Neural progenitor cell (in vitro differentiated cells): ENCODE measurements at regions not wholly inside any gene's neighbourhood (a gene's known extent, or its start where the extent isn't known, plus 50 kb on each side); places are given as distances from the start of the nearest gene placed in this dataset.
"Not testable (repeated sequence)": the region's sequence is repeated elsewhere in the genome, so short reads cannot be mapped to it uniquely, and the experiment has no call there.

ENCODE experiments used
- DNase-seq: peaks from one replicate; pipeline ENCODE4 v3.0.0-alpha.2; 2016; ENCODE audit warnings: low spot score
- H2AFZ ChIP-seq: fragments of 200-600 bp; sonication (generic); replicated peaks from 2 replicates; pipeline ENCODE4 v1.6.1; 2016; ENCODE audit warnings: antibody characterized with exemption
- H3F3A ChIP-seq: fragments of 200-600 bp; sonication (generic); 2 replicates; pipeline ENCODE4 v1.6.1; 2016; ENCODE audit warnings: antibody characterized with exemption, low read depth
- H3K27ac ChIP-seq: fragments of 200-600 bp; sonication (generic); 2 replicates; pipeline ENCODE4 v1.5.1; 2016; ENCODE audit warnings: mild to moderate bottlenecking
- H3K27me3 ChIP-seq: fragments of 200-600 bp; sonication (generic); 2 replicates; pipeline ENCODE4 v1.6.1; 2016; ENCODE audit warnings: mild to moderate bottlenecking, moderate library complexity
- H3K36me3 ChIP-seq: fragments of 200-600 bp; sonication (generic); 2 replicates; pipeline ENCODE4 v1.5.1; 2016
- H3K4me1 ChIP-seq: fragments of 200-600 bp; sonication (generic); 2 replicates; pipeline ENCODE4 v1.6.1; 2016; ENCODE audit warnings: mixed run types
- H3K4me2 ChIP-seq: fragments of 200-600 bp; sonication (generic); 2 replicates; pipeline ENCODE4 v1.6.1; 2016
- H3K4me3 ChIP-seq: fragments of 200-600 bp; sonication (generic); 2 replicates; pipeline ENCODE4 v1.5.1; 2016
- H3K79me2 ChIP-seq: fragments of 200-600 bp; sonication (generic); 2 replicates; pipeline ENCODE4 v1.6.1; 2016; ENCODE audit warnings: low read depth
- H3K9ac ChIP-seq: fragments of 200-600 bp; sonication (generic); 2 replicates; pipeline ENCODE4 v1.6.1; 2016
- H3K9me3 ChIP-seq: fragments of 200-600 bp; sonication (generic); 2 replicates; pipeline ENCODE4 v1.5.1; 2016; ENCODE audit warnings: low read depth
- H4K20me1 ChIP-seq: fragments of 200-600 bp; sonication (generic); 2 replicates; pipeline ENCODE4 v1.6.1; 2016; ENCODE audit warnings: low read depth
- H3K27ac Mint-ChIP-seq: 3 replicates; pipeline ENCODE4 v1.8.0; 2021; ENCODE audit warnings: mixed read lengths
- H3K27me3 Mint-ChIP-seq: 2 replicates; pipeline ENCODE4 v1.8.0; 2022; ENCODE audit warnings: low read depth, mild to moderate bottlenecking, inconsistent platforms, moderate library complexity, mixed read lengths; ENCODE audit not compliant: insufficient read depth
- H3K36me3 Mint-ChIP-seq: 3 replicates; pipeline ENCODE4 v1.8.0; 2021; ENCODE audit warnings: mixed read lengths
- H3K4me1 Mint-ChIP-seq: 3 replicates; pipeline ENCODE4 v1.8.0; 2021; ENCODE audit warnings: mixed read lengths
- H3K4me3 Mint-ChIP-seq: 3 replicates; pipeline ENCODE4 v1.8.0; 2021; ENCODE audit warnings: mild to moderate bottlenecking, moderate library complexity, mixed read lengths
- H3K9me3 Mint-ChIP-seq: 3 replicates; pipeline ENCODE4 v1.8.0; 2020; ENCODE audit warnings: mixed read lengths
- EZH2 ChIP-seq: fragments of 200-600 bp; sonication (generic); IDR thresholded peaks from 2 replicates; pipeline ENCODE4 v1.6.1; 2017; ENCODE audit warnings: antibody characterized with exemption, mild to moderate bottlenecking, moderate library complexity
- EZH2phosphoT487 ChIP-seq: fragments of 200-600 bp; sonication (generic); IDR thresholded peaks from 2 replicates; pipeline ENCODE4 v1.6.1; 2017; ENCODE audit warnings: antibody characterized with exemption
- TF ChIP-seq, protein P1 (sequence below): fragments of 200-600 bp; sonication (generic); IDR thresholded peaks from 2 replicates; pipeline ENCODE4 v1.5.1; 2017; ENCODE audit warnings: antibody characterized with exemption, mild to moderate bottlenecking

DNA sequence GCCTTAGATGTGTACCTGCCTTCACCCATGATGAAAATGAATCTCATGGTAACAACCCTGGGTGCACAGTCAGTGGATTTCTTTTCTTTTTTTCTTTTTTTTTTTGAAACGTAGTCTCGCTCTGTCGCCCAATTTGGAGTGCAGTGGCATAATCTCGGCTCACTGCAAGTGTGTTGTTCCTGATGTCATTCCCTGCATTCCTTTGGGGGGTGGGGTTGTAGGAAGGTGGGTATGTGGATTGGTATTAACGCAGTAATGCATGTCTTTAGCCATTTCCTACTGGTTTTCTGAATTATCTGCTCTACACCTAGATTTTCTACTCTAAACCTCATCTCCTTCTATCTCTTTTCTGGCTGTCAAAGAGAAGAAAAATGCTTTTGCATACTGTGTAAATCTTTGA, 146.6 kb downstream of the RNF144B start:
- H2AFZ ChIP-seq, result no peak overlapping the region
- peaks cover 16% of the 10 kb centered on the region for H3K4me1 Mint-ChIP-seq
- H3K9me3 Mint-ChIP-seq, result no peaks in the 10 kb centered on the region
- H3K9ac ChIP-seq, result no peak overlapping the region
- H3K9me3 ChIP-seq, result no peaks in the 10 kb centered on the region
- H3F3A ChIP-seq, result no peaks in the 10 kb centered on the region
- H3K27ac ChIP-seq, result no peak overlapping the region
- H3K4me1 ChIP-seq, result peaks cover 8% of the 10 kb centered on the region
- no peaks in the 10 kb centered on the region for H3K79me2 ChIP-seq
- H3K27me3 Mint-ChIP-seq, result no peaks in the 10 kb centered on the region
- H3K4me2 ChIP-seq, result no peak overlapping the region
- no peak for DNase-seq
- no peak overlapping the region for H3K4me3 Mint-ChIP-seq
- H4K20me1 ChIP-seq, result no peaks in the 10 kb centered on the region
- H3K36me3 Mint-ChIP-seq, result no peaks in the 10 kb centered on the region
- no peaks in the 10 kb centered on the region for H3K27me3 ChIP-seq
- TF ChIP-seq, protein P1, sequence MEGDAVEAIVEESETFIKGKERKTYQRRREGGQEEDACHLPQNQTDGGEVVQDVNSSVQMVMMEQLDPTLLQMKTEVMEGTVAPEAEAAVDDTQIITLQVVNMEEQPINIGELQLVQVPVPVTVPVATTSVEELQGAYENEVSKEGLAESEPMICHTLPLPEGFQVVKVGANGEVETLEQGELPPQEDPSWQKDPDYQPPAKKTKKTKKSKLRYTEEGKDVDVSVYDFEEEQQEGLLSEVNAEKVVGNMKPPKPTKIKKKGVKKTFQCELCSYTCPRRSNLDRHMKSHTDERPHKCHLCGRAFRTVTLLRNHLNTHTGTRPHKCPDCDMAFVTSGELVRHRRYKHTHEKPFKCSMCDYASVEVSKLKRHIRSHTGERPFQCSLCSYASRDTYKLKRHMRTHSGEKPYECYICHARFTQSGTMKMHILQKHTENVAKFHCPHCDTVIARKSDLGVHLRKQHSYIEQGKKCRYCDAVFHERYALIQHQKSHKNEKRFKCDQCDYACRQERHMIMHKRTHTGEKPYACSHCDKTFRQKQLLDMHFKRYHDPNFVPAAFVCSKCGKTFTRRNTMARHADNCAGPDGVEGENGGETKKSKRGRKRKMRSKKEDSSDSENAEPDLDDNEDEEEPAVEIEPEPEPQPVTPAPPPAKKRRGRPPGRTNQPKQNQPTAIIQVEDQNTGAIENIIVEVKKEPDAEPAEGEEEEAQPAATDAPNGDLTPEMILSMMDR, result no peak
- no peak for TF ChIP-seq EZH2phosphoT487
- TF ChIP-seq EZH2, result no peak
- no peaks in the 10 kb centered on the region for H3K36me3 ChIP-seq
- H3K4me3 ChIP-seq, result no peak overlapping the region
- H3K27ac Mint-ChIP-seq, result no peak overlapping the region

DNA sequence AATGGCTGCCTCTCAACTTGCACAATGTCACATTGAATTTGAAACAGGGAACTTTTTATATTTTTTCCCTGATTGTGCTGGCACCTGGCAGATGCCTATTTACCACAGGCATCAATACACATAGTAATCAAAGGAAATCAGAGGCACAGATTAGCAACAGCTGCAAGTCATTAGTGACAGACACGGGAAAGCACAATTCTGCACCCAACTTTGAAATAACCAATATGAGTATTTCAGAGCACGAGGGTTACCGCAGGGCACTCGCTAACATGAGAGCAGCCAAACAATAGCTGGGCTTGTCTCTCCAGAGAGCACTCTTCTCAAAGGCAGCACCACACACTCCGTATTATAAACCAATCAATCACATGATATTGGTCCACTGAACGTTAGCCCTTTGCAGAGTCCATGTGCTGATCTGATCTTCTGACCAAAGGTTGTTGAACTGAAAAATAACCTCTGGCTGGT, 149.5 kb downstream of the RNF144B start:
- H3K27me3 ChIP-seq, result no peaks in the 10 kb centered on the region
- H3K4me2 ChIP-seq, result no peak overlapping the region
- no peaks in the 10 kb centered on the region for H3K79me2 ChIP-seq
- no peaks in the 10 kb centered on the region for H3K9me3 ChIP-seq
- H3K36me3 ChIP-seq, result no peaks in the 10 kb centered on the region
- H3K9ac ChIP-seq, result no peak overlapping the region
- no peaks in the 10 kb centered on the region for H3K36me3 Mint-ChIP-seq
- H2AFZ ChIP-seq, result no peak overlapping the region
- peaks cover 8% of the 10 kb centered on the region for H3K4me1 ChIP-seq
- no peak overlapping the region for H3K27ac Mint-ChIP-seq
- no peaks in the 10 kb centered on the region for H3K27me3 Mint-ChIP-seq
- no peak overlapping the region for H3K4me3 ChIP-seq
- H3K27ac ChIP-seq, result no peak overlapping the region
- no peak overlapping the region for H3K4me3 Mint-ChIP-seq
- no peaks in the 10 kb centered on the region for H3F3A ChIP-seq
- TF ChIP-seq EZH2, result no peak
- TF ChIP-seq, protein P1, result no peak
- TF ChIP-seq EZH2phosphoT487, result no peak
- H3K9me3 Mint-ChIP-seq, result no peaks in the 10 kb centered on the region
- no peak for DNase-seq
- H4K20me1 ChIP-seq, result no peaks in the 10 kb centered on the region
- peaks cover 16% of the 10 kb centered on the region for H3K4me1 Mint-ChIP-seq

DNA sequence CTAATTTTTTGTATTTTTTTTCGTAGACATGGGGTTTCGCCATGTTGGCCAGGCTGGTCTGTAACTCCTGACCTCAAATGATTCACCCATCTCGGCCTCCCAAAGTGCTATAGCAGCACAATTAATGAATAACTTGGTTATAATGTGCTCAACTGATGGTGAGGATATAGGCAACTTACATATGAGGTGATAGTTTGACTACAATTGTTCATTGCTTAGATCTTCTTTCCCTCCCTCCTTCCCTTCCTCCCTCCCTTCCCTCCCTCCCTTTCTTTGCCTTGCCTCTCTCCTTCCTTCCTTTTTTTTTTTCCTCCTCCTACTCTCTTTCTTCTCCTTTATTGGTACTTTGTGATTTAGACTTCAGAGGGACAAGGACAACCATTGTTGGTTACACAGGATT, 151.2 kb downstream of the RNF144B start:
- no peak overlapping the region for H3K4me3 Mint-ChIP-seq
- peaks cover 2% of the 10 kb centered on the region for H3K9me3 Mint-ChIP-seq
- no peak overlapping the region for H3K4me2 ChIP-seq
- TF ChIP-seq EZH2phosphoT487, result no peak
- no peak for TF ChIP-seq EZH2
- TF ChIP-seq, protein P1, result no peak
- no peaks in the 10 kb centered on the region for H3K36me3 ChIP-seq
- H4K20me1 ChIP-seq, result no peaks in the 10 kb centered on the region
- no peak overlapping the region for H3K4me3 ChIP-seq
- peaks cover 8% of the 10 kb centered on the region for H3K4me1 ChIP-seq
- H3K36me3 Mint-ChIP-seq, result no peaks in the 10 kb centered on the region
- H3K27ac Mint-ChIP-seq, result no peak overlapping the region
- H3K9me3 ChIP-seq, result no peaks in the 10 kb centered on the region
- no peak overlapping the region for H2AFZ ChIP-seq
- DNase-seq, result no peak
- H3K27me3 ChIP-seq, result no peaks in the 10 kb centered on the region
- no peaks in the 10 kb centered on the region for H3F3A ChIP-seq
- no peak overlapping the region for H3K9ac ChIP-seq
- no peak overlapping the region for H3K27ac ChIP-seq
- H3K27me3 Mint-ChIP-seq, result no peaks in the 10 kb centered on the region
- H3K79me2 ChIP-seq, result no peaks in the 10 kb centered on the region
- peaks cover 16% of the 10 kb centered on the region for H3K4me1 Mint-ChIP-seq

DNA sequence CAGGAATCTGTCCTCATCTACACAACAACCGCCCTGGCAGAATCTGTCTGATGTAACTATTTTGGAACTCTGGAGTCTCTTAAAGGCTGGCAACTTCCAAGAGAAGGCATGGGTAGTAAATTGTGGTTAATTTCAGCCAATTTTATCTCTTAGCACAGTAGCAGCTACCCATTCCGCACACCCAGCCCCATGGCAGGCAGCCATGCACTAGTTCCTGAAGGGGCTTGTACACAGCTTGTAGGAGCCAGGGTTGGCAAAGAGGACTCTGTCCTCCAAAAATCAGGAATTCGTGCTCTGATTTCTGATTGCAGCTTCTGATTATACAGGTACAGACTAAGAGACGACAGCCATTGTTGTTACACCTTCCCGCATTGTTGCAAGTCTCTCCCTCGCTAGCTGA, 155.9 kb downstream of the RNF144B start:
- H3K4me1 ChIP-seq, result no peaks in the 10 kb centered on the region
- peaks cover 4% of the 10 kb centered on the region for H3K36me3 Mint-ChIP-seq
- no peak overlapping the region for H2AFZ ChIP-seq
- no peaks in the 10 kb centered on the region for H3K79me2 ChIP-seq
- no peaks in the 10 kb centered on the region for H3K9me3 ChIP-seq
- H3F3A ChIP-seq, result no peaks in the 10 kb centered on the region
- TF ChIP-seq EZH2phosphoT487 (no peak), EZH2 (no peak)
- TF ChIP-seq, protein P1, result no peak
- H3K9me3 Mint-ChIP-seq, result peaks cover 23% of the 10 kb centered on the region
- no peaks in the 10 kb centered on the region for H4K20me1 ChIP-seq
- H3K4me2 ChIP-seq, result no peak overlapping the region
- no peak overlapping the region for H3K27ac Mint-ChIP-seq
- H3K4me3 Mint-ChIP-seq, result no peak overlapping the region
- peaks cover 3% of the 10 kb centered on the region for H3K4me1 Mint-ChIP-seq
- H3K36me3 ChIP-seq, result no peaks in the 10 kb centered on the region
- no peak overlapping the region for H3K4me3 ChIP-seq
- H3K9ac ChIP-seq, result no peak overlapping the region
- peaks cover 2% of the 10 kb centered on the region for H3K27me3 Mint-ChIP-seq
- H3K27me3 ChIP-seq, result no peaks in the 10 kb centered on the region
- H3K27ac ChIP-seq, result no peak overlapping the region
- no peak for DNase-seq

DNA sequence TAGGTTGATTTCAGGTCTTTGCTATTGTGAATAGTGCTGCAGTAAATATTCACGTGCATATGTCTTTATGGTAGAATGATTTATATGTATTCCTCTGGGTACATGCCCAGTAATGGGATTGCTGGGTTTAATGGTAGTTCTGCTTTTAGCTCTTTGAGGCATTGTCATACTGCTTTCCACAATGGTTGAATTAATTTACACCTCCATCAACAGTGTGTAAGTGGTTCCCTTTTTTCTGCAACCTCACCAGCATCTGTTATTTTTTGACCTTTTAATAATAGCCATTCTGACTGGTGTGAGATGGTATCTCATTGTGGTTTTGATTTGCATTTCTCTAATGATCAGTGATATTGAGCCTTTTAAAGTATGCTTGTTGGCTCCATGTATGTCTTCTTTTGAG, 158.0 kb downstream of the RNF144B start:
- not testable (repeated sequence) for H2AFZ ChIP-seq

More for the DNA sequence above, 158.0 kb downstream of the RNF144B start:
- H3K27me3 ChIP-seq, H3F3A ChIP-seq, H3K9ac ChIP-seq, H3K4me3 Mint-ChIP-seq, H3K27ac Mint-ChIP-seq, H3K4me2 ChIP-seq, H3K27ac ChIP-seq, H3K9me3 ChIP-seq, H3K27me3 Mint-ChIP-seq, H3K36me3 Mint-ChIP-seq, DNase-seq, H3K79me2 ChIP-seq, H3K4me1 Mint-ChIP-seq, H4K20me1 ChIP-seq, H3K4me1 ChIP-seq, H3K4me3 ChIP-seq, H3K36me3 ChIP-seq: not testable (repeated sequence)
- peaks cover 23% of the 10 kb centered on the region for H3K9me3 Mint-ChIP-seq
